Left ventricle myocardium inferior (tissue), 1 donor: ENCODE measurements at regions not wholly inside any gene's neighbourhood (a gene's known extent, or its start where the extent isn't known, plus 50 kb on each side); places are given as distances from the start of the nearest gene placed in this dataset.
"Not testable (repeated sequence)": the region's sequence is repeated elsewhere in the genome, so short reads cannot be mapped to it uniquely, and the experiment has no call there.

Experiments used
- DNase-seq: peaks from one replicate; pipeline ENCODE4 v3.0.0-alpha.2; 2020
- H3K27ac ChIP-seq: fragments of 200-600 bp; replicated peaks from 2 replicates; pipeline ENCODE4 v1.8.0; 2021
- H3K27me3 ChIP-seq: fragments of 200-600 bp; 2 replicates; pipeline ENCODE4 v1.8.0; 2021; ENCODE audit warnings: low read depth
- H3K36me3 ChIP-seq: fragments of 200-600 bp; 2 replicates; pipeline ENCODE4 v1.8.0; 2021
- H3K4me1 ChIP-seq: fragments of 200-600 bp; 2 replicates; pipeline ENCODE4 v1.8.0; 2021
- H3K4me3 ChIP-seq: fragments of 200-600 bp; 2 replicates; pipeline ENCODE4 v1.8.0; 2021; ENCODE audit warnings: mild to moderate bottlenecking, moderate library complexity
- H3K9me3 ChIP-seq: fragments of 200-600 bp; replicated peaks from 2 replicates; pipeline ENCODE4 v1.8.0; 2021
- CTCF ChIP-seq: fragments of 200-600 bp; IDR thresholded peaks from 2 replicates; pipeline ENCODE4 v1.8.0; 2021; ENCODE audit warnings: antibody characterized with exemption, mild to moderate bottlenecking, borderline replicate concordance
- intact Hi-C: fragments of 100-400 bp; cut with micrococcal nuclease; formaldehyde crosslinking; loops from one replicate; pipeline ENCODE4 v1.11.0; 2022
- donor health status: DM: no; HTN: yes; CAD: no; lungs with severe emphysema.

GRCh38 chr12:124070394-124071074 lies 97.5 kb downstream of the ZNF664 start:
- peaks cover 24% of the 10 kb centered on the region for H3K9me3 ChIP-seq
- H3K27me3 ChIP-seq, H3K4me3 ChIP-seq, H3K36me3 ChIP-seq, H3K4me1 ChIP-seq, DNase-seq, H3K27ac ChIP-seq, intact Hi-C loops: not testable (repeated sequence)

- Histone ChIP-seq H3K4me3 (no peak overlapping the region), H3K27ac (no peak overlapping the region), H3K27me3 (no peaks in the 10 kb centered on the region), H3K36me3 (no peaks in the 10 kb centered on the region), H3K9me3 (peaks cover 19% of the 10 kb centered on the region), H3K4me1 (no peaks in the 10 kb centered on the region)
- DNase-seq, result no peak
- intact Hi-C loops, result no loop called here
- no peak for TF ChIP-seq CTCF
These were observed 98.0 kb downstream of the ZNF664 start for GRCh38 chr12:124071075-124071443.

DNA sequence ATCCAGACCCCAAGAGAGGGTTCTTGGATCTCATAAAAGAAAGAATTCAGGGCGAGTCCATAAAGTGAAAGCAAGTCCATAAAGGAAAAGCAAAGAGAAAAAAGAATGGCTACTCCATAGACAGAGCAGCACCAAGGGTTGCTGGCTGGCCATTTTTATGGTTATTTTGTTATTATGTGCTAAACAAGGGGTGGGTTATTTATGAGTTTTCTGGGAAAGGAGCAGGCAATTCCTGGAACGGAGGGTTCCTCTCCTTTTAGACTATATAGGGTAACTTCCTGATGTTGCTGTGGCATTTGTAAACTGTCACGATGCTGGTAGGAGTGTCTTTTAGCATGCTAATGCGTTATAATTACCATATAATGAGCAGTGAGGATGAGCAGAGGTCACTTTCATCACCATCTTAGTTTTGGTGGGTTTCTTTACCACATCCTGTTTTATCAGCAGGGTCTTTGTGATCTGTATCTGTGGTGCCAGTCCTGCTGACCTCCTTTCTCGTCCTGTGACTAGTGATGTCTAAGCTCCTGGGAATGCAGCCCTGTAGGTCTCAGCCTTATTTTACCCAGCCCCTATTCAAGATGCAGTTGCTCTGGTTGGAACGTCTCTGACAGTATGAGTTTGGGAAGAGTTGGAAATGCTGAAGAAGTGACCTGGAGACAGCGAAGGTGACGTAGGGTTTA lies 100.5 kb downstream of the ZNF664 start:
- TF ChIP-seq CTCF, result no peak
- H3K27me3 ChIP-seq, result no peaks in the 10 kb centered on the region
- no peaks in the 10 kb centered on the region for H3K36me3 ChIP-seq
- no peak overlapping the region for H3K4me3 ChIP-seq
- DNase-seq, result no peak
- H3K4me1 ChIP-seq, result no peaks in the 10 kb centered on the region
- intact Hi-C loops, result no loop called here
- no peaks in the 10 kb centered on the region for H3K9me3 ChIP-seq
- no peak overlapping the region for H3K27ac ChIP-seq

- intact Hi-C loops, result no loop called here
- no peak for DNase-seq
These were observed 102.8 kb downstream of the ZNF664 start for GRCh38 chr12:124075841-124076240.

DNA sequence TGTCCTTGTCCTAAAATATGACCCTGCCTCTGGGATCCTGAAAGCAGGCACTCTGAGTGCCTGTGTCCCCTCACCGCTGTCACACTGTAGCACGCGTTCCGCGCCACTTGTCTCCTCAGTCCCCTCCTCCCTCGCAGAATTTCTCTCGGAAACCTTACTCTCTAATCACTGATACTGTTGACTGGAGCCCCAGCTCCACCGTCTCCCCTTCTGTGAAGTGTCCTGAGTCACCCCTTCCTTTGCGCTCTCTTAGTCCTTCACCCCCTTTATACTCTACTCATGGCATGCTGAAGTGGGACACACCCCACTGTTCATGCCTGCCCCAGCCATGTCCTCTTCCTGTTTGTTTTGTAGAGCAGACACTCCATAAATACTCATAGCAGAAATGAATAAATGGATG lies 104.7 kb downstream of the ZNF664 start:
- Histone ChIP-seq H3K4me3 (no peak overlapping the region), H3K27ac (no peak overlapping the region), H3K27me3 (no peaks in the 10 kb centered on the region), H3K36me3 (no peaks in the 10 kb centered on the region), H3K4me1 (no peaks in the 10 kb centered on the region), H3K9me3 (no peaks in the 10 kb centered on the region)
- TF ChIP-seq CTCF, result no peak
- DNase-seq, result no peak
- intact Hi-C loops, result no loop called here

More at GRCh38 chr12:124075841-124076240, 102.8 kb downstream of the ZNF664 start:
- no peaks in the 10 kb centered on the region for H3K36me3 ChIP-seq
- no peaks in the 10 kb centered on the region for H3K27me3 ChIP-seq
- no peak overlapping the region for H3K27ac ChIP-seq
- no peak overlapping the region for H3K4me3 ChIP-seq
- no peaks in the 10 kb centered on the region for H3K4me1 ChIP-seq
- no peaks in the 10 kb centered on the region for H3K9me3 ChIP-seq
- TF ChIP-seq CTCF, result no peak

DNA sequence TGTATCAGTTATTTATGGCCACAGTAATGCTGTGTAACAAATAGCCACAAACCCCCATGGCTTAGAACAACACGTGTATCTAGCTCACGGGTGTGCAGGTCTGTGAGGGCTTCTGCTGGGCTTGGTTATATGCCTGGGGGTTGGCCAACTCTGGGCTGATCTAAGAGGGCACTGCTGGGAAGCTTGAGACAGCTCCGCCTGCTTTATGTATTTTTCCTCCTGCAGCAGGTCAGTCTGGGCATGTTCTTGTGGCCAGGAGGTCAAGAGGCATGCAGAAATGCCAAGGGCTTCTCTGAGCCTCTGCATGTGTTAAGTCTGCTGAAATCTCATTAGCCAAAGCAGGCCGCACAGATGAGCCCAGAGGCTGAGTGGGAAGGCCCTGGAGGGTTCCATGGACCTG lies 105.8 kb downstream of the ZNF664 start:
- H3K9me3 ChIP-seq, result no peaks in the 10 kb centered on the region
- no peaks in the 10 kb centered on the region for H3K36me3 ChIP-seq
- H3K4me3 ChIP-seq, result no peak overlapping the region
- no peaks in the 10 kb centered on the region for H3K27me3 ChIP-seq
- H3K4me1 ChIP-seq, result no peaks in the 10 kb centered on the region
- no peak for TF ChIP-seq CTCF
- intact Hi-C loops, result no loop called here
- no peak for DNase-seq
- no peak overlapping the region for H3K27ac ChIP-seq
